Right atrium auricular region (tissue), 2 donors: ENCODE measurements at regions not wholly inside any gene's neighbourhood (a gene's known extent, or its start where the extent isn't known, plus 50 kb on each side); places are given as distances from the start of the nearest gene placed in this dataset.

Source experiments
- DNase-seq: peaks from one replicate; pipeline ENCODE4 v3.0.0-alpha.2; 2019; ENCODE audit warnings: low spot score
- H3K27ac ChIP-seq, 2 donors: fragments of 200-600 bp; sonication (generic); 1 replicate in 1 of 2; 2 replicates in 1 of 2; pipeline ENCODE4 v1.5.1; 2016 to 2019
- H3K27me3 ChIP-seq, 2 donors: fragments of 200-600 bp; sonication (generic); one replicate each; pipeline versions ENCODE4 v1.5.1 to v1.6.0; 2017 to 2019
- H3K36me3 ChIP-seq: fragments of 200-600 bp; sonication (generic); one replicate; pipeline ENCODE4 v1.5.1; 2016
- H3K4me1 ChIP-seq, 2 donors: fragments of 200-600 bp; sonication (generic); one replicate each; pipeline versions ENCODE4 v1.5.1 to v1.6.0; 2017 to 2019
- H3K4me3 ChIP-seq, 2 donors: fragments of 200-600 bp; sonication (generic); 1 replicate in 1 of 2; 2 replicates in 1 of 2; pipeline ENCODE4 v1.5.1; 2017 to 2019; ENCODE audit warnings: mild to moderate bottlenecking in 1 of 2, moderate library complexity in 1 of 2
- H3K9me3 ChIP-seq, 2 donors: fragments of 200-600 bp; sonication (generic); one replicate each; pipeline ENCODE4 v1.5.1; 2019
- TF ChIP-seq, protein P1 (sequence below), 2 donors: fragments of 200-600 bp; sonication (generic); IDR thresholded peaks; one replicate each; pipeline ENCODE4 v1.5.1; 2019; ENCODE audit warnings: antibody characterized with exemption in 2 of 2

- TF ChIP-seq, protein P1, sequence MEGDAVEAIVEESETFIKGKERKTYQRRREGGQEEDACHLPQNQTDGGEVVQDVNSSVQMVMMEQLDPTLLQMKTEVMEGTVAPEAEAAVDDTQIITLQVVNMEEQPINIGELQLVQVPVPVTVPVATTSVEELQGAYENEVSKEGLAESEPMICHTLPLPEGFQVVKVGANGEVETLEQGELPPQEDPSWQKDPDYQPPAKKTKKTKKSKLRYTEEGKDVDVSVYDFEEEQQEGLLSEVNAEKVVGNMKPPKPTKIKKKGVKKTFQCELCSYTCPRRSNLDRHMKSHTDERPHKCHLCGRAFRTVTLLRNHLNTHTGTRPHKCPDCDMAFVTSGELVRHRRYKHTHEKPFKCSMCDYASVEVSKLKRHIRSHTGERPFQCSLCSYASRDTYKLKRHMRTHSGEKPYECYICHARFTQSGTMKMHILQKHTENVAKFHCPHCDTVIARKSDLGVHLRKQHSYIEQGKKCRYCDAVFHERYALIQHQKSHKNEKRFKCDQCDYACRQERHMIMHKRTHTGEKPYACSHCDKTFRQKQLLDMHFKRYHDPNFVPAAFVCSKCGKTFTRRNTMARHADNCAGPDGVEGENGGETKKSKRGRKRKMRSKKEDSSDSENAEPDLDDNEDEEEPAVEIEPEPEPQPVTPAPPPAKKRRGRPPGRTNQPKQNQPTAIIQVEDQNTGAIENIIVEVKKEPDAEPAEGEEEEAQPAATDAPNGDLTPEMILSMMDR (IDR thresholded peaks at IDR 0.05): no peak
- peaks cover 0 to 19% of the 10 kb centered on the region in 2 donors for H3K9me3 ChIP-seq
- H3K36me3 ChIP-seq: no peaks in the 10 kb centered on the region
- peaks cover 0 to 8% of the 10 kb centered on the region in 2 donors for H3K4me1 ChIP-seq
- no peak for DNase-seq
- H3K27me3 ChIP-seq: no peaks in the 10 kb centered on the region
- no peak overlapping the region for H3K4me3 ChIP-seq
- no peak overlapping the region for H3K27ac ChIP-seq
Observed at GRCh38 chr7:16344927-16345326, 76.4 kb downstream of the CRPPA start.

GRCh38 chr7:16343612-16344011 lies 77.7 kb downstream of the CRPPA start:
- Histone ChIP-seq H3K36me3 (no peaks in the 10 kb centered on the region), H3K4me1 (peaks cover 0 to 8% of the 10 kb centered on the region in 2 donors), H3K27ac (no peak overlapping the region), H3K27me3 (no peaks in the 10 kb centered on the region), H3K4me3 (no peak overlapping the region), H3K9me3 (peaks cover 0 to 11% of the 10 kb centered on the region in 2 donors)
- DNase-seq: no peak
- TF ChIP-seq, protein P1 (IDR thresholded peaks at IDR 0.05): no peak

DNA sequence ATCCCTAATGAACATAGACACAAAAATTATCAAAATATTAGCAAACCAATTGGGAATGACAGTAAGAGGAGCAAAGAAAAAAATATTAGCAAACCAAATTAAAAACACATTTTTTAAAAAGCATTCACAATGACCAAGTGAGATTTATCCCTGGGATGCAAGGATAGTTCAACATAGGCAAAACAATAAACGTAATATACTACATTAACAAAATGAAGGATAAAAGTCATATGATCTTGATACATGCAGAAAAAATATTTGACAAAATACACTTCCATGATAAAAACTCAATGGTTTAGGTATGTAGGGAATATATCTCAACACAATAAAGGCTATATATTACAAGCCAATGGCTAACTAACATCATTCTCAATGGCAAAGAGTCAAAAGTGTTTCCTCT lies 83.3 kb downstream of the CRPPA start:
- Histone ChIP-seq H3K9me3 (peaks cover 0 to 13% of the 10 kb centered on the region in 2 donors), H3K4me1 (no peaks in the 10 kb centered on the region), H3K4me3 (no peak overlapping the region), H3K27me3 (no peaks in the 10 kb centered on the region), H3K27ac (no peak overlapping the region), H3K36me3 (no peaks in the 10 kb centered on the region)
- TF ChIP-seq, protein P1 (IDR thresholded peaks at IDR 0.05): no peak
- DNase-seq: no peak

- Histone ChIP-seq H3K9me3 (no peaks in the 10 kb centered on the region), H3K4me3 (no peak overlapping the region), H3K36me3 (no peaks in the 10 kb centered on the region), H3K27me3 (no peaks in the 10 kb centered on the region), H3K4me1 (no peaks in the 10 kb centered on the region), H3K27ac (no peak overlapping the region)
- DNase-seq: no peak
- TF ChIP-seq, protein P1 (IDR thresholded peaks at IDR 0.05): no peak
Observed at GRCh38 chr7:16326106-16326505, 95.2 kb downstream of the CRPPA start.

DNA sequence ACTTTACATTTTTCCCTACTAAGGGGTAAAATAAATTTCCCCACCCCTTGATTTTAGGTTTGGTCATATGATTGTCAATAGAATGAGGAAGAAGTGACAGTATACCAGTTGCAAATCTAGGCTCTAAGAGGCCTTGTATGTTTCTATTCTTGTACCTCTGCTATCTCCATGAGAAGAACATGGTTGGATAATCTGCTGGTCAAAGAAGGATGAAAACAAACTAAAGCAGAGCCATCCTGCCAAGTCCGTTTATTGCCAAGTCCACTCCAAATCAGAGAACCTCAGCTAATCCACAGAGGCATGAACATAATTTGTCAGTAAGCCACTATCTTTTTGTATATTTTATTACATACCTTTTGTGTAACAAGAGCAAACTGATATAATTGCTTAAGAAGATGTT lies 98.0 kb downstream of the CRPPA start:
- Histone ChIP-seq H3K9me3 (no peaks in the 10 kb centered on the region), H3K27ac (no peak overlapping the region), H3K36me3 (no peaks in the 10 kb centered on the region), H3K4me1 (no peaks in the 10 kb centered on the region), H3K4me3 (no peak overlapping the region), H3K27me3 (no peaks in the 10 kb centered on the region)
- DNase-seq: no peak
- TF ChIP-seq, protein P1 (IDR thresholded peaks at IDR 0.05): no peak

DNA sequence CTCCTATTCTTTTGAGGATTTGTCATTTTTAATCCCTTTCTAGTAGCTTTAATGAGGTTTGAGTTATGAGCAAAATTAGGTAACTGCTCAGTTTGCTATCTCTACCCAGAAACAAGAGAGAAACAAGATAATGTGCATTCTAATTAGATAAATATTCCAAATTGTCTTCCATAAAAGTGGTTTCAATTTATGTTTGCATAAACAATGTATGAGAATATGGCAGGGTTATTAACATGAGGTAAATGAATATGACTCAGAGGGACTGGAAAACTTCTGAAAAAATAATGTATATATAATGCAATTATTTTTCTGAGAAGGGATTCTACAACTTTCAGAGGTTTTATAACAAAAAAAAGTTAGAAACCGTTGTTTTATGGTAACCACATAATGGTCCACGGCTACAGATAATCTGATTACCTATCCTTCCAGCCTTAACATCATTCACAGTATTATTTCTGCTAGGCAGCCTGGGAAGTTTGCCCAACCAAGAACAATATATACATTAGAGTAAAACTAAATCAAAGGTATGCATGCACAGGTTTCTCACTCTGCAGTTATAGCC lies 101.2 kb downstream of the CRPPA start:
- Histone ChIP-seq H3K36me3 (no peaks in the 10 kb centered on the region), H3K9me3 (no peaks in the 10 kb centered on the region), H3K4me3 (no peak overlapping the region), H3K27ac (no peak overlapping the region), H3K4me1 (no peaks in the 10 kb centered on the region), H3K27me3 (no peaks in the 10 kb centered on the region)
- no peak for DNase-seq
- TF ChIP-seq, protein P1 (IDR thresholded peaks at IDR 0.05): no peak
